ENCODE measurements at regions not wholly inside any gene's neighbourhood (a gene's known extent, or its start where the extent isn't known, plus 50 kb on each side); places are given as distances from the start of the nearest gene placed in this dataset.

- H3K9me3 ChIP-seq: no peaks in the 10 kb centered on the region
- H3K27ac ChIP-seq: no peak overlapping the region
- H3K4me3 ChIP-seq: no peak overlapping the region
- ATAC-seq (no peak), DNase-seq (ENCODE audit: low read depth in 1 of 2, low spot score in 1 of 2) (no peak), FAIRE-seq (no peak)
- H3K4me2 ChIP-seq: no peak overlapping the region
- TF ChIP-seq TP53 (CRISPR knock-in tag; IDR thresholded peaks at IDR 0.05): no peak
- TF ChIP-seq HOXA7 (CRISPR knock-in tag; IDR thresholded peaks at IDR 0.05): no peak
- no peak for TF ChIP-seq NR3C1 (IDR thresholded peaks at IDR 0.05)
- TF ChIP-seq CBX8 (IDR thresholded peaks at IDR 0.05): no peak
- TF ChIP-seq HEYL (CRISPR knock-in tag; IDR thresholded peaks at IDR 0.05): no peak
- no peak for TF ChIP-seq TFCP2L1 (CRISPR knock-in tag; IDR thresholded peaks at IDR 0.05)
- no peak for TF ChIP-seq RCOR1 (IDR thresholded peaks at IDR 0.05; ENCODE audit: low read depth, low read length)
- no peak for TF ChIP-seq SMC3 (IDR thresholded peaks at IDR 0.05)
- TF ChIP-seq HOXB5 (CRISPR knock-in tag; IDR thresholded peaks at IDR 0.05): no peak
- ChIA-PET POLR2A (no interaction called here), CTCF (no interaction called here)
- 64% methylated on average over 8 of the region's 9 CpGs for WGBS (ENCODE audit: missing lambda C conversion rate)
- no peaks in the 10 kb centered on the region for H3K4me1 ChIP-seq
These were observed 61.9 kb upstream of the ATP1A1 start for GRCh38 chr1:116311193-116311592.

GRCh38 chr1:116311756-116312680 is 61.0 kb upstream of the ATP1A1 start:
- CTCF ChIA-PET: no interaction called here
- Histone ChIP-seq H3K4me2 (no peak overlapping the region), H3K4me1 (no peaks in the 10 kb centered on the region), H3K9me3 (no peaks in the 10 kb centered on the region), H3K4me3 (no peak overlapping the region), H3K27ac (no peak overlapping the region)
- DNase-seq (ENCODE audit: low read depth in 1 of 2, low spot score in 1 of 2) (no peak), FAIRE-seq (no peak), ATAC-seq (no peak)
- 61% methylated on average over 9 of the region's 15 CpGs for WGBS (ENCODE audit: missing lambda C conversion rate)
- POLR2A ChIA-PET: no interaction called here
- no peak for TF ChIP-seq HOXB5 (CRISPR knock-in tag; IDR thresholded peaks at IDR 0.05)
- TF ChIP-seq SMC3 (IDR thresholded peaks at IDR 0.05): no peak
- no peak for TF ChIP-seq HDAC2 (IDR thresholded peaks at IDR 0.05)
- TF ChIP-seq FOSB (CRISPR knock-in tag; IDR thresholded peaks at IDR 0.05): no peak
- TF ChIP-seq MYC (IDR thresholded peaks at IDR 0.05; ENCODE audit: borderline replicate concordance, low read length): no peak
- no peak for TF ChIP-seq NPAS2 (CRISPR knock-in tag; IDR thresholded peaks at IDR 0.05; ENCODE audit: borderline replicate concordance)
- TF ChIP-seq HES2 (IDR thresholded peaks at IDR 0.05): no peak
- no peak for TF ChIP-seq TP53 (CRISPR knock-in tag; IDR thresholded peaks at IDR 0.05)
- no peak for TF ChIP-seq HOXA7 (CRISPR knock-in tag; IDR thresholded peaks at IDR 0.05)
- TF ChIP-seq USF2 (IDR thresholded peaks at IDR 0.05): no peak
- no peak for TF ChIP-seq POLR2A (IDR thresholded peaks at IDR 0.05; ENCODE audit: low read length)
- TF ChIP-seq ZNF302 (CRISPR knock-in tag; IDR thresholded peaks at IDR 0.05): no peak
- TF ChIP-seq RAD21 (conservative IDR thresholded peaks at IDR 0.05 in 1 of 2, IDR thresholded peaks at IDR 0.05 in 1 of 2): no peak
- no peak for TF ChIP-seq FOSL2 (IDR thresholded peaks at IDR 0.05)
- no peak for TF ChIP-seq FOSL2 (CRISPR knock-in tag; IDR thresholded peaks at IDR 0.05)
- TF ChIP-seq PBX3 (IDR thresholded peaks at IDR 0.05): no peak
- no peak for TF ChIP-seq ESRRA (IDR thresholded peaks at IDR 0.05; ENCODE audit: borderline replicate concordance, low read length)
- no peak for TF ChIP-seq KDM5A (IDR thresholded peaks at IDR 0.05)
- no peak for TF ChIP-seq REST (IDR thresholded peaks at IDR 0.05)
- TF ChIP-seq CEBPB (IDR thresholded peaks at IDR 0.05): no peak
- TF ChIP-seq HMGXB4 (CRISPR knock-in tag; IDR thresholded peaks at IDR 0.05; ENCODE audit: borderline replicate concordance): no peak
